Neuron (in vitro differentiated cells): ENCODE measurements at regions not wholly inside any gene's neighbourhood (a gene's known extent, or its start where the extent isn't known, plus 50 kb on each side); places are given as distances from the start of the nearest gene placed in this dataset.
"Not testable (repeated sequence)": the region's sequence is repeated elsewhere in the genome, so short reads cannot be mapped to it uniquely, and the experiment has no call there.

Source experiments
- H2AFZ ChIP-seq: one replicate; pipeline ENCODE4 v1.6.1; 2013; ENCODE audit warnings: low read depth, mild to moderate bottlenecking, inconsistent platforms, low read length, moderate library complexity
- H3K27me3 ChIP-seq: one replicate; pipeline ENCODE4 v1.6.1; 2013; ENCODE audit warnings: low read length; ENCODE audit not compliant: insufficient read depth
- H3K36me3 ChIP-seq: one replicate; pipeline ENCODE4 v1.6.1; 2013; ENCODE audit warnings: low read length; ENCODE audit not compliant: insufficient read depth
- H3K4me1 ChIP-seq: one replicate; pipeline ENCODE4 v1.6.1; 2013; ENCODE audit warnings: low read length; ENCODE audit not compliant: insufficient read depth
- H3K4me3 ChIP-seq: 2 replicates; pipeline ENCODE4 v1.5.1; 2013; ENCODE audit warnings: mild to moderate bottlenecking, low read length, moderate library complexity
- H3K9me3 ChIP-seq: one replicate; pipeline ENCODE4 v1.6.1; 2013; ENCODE audit warnings: low read length

DNA sequence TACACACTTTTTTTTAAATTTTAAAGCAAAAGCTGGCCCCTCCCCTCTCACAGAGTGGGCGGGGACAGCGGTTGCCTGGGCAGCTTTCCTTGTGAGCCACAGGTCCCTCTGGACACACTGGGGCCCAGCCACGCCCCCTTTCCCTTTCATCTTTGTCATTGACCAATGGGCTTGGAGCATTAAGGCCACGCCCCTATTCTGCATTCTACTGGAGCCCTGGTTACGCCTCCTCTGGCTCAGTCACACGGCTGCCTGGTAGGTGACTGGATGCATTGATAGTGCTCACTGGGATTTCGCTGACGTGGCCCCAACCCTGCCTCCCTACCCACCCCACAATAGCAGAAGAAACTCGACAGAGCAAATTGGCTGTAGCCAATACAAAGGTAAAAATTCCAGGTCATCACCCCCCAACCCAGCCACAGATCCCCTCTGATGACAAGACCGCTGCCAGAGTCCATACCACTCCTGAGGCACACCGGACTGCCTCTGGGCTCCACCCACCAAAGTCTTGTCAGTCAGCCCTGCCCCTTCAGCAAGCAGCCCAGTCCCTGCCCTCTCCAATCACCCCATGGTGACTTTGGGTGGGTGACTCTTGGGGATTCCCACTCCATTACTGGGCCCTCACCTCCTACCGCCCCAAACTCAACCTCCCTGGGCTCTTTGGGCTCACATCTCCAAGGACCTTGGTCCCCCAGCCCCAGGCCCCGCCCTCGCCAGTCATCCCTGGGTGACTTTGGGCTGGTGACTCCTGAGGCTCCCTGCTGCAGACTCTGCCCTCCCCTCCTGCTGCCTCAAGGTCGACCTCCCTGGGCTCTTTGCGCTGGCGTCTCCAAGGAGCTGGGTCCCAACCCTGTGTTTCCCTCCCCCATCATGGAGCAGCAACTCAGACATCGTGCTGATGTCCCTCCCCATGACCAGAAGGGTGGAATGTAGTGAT is 112.2 kb upstream of the FAN1 start:
- no peak overlapping the region for H2AFZ ChIP-seq
- H3K27me3 ChIP-seq = no peaks in the 10 kb centered on the region
- no peaks in the 10 kb centered on the region for H3K4me1 ChIP-seq
- H3K9me3 ChIP-seq = no peaks in the 10 kb centered on the region
- H3K4me3 ChIP-seq = no peak overlapping the region
- no peaks in the 10 kb centered on the region for H3K36me3 ChIP-seq

DNA sequence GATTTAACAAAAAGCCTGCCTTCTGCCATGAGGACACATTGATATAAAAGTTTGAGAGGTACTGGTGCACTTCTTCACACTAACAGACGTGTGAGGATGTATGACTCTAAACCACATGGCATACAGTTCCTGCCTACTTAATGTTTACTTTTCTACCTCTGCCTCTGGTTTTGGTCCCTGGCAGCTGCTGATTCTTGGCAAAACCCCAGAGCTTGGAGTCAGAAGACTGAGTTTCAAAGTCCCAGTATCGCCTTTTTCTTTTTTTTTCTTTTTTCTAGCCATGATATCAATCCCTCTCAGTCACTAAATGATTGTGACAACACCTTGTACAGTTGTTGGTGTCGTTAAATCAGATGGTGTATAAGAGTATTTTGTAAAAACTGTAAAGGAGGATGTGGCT is 110.9 kb upstream of the FAN1 start:
- not testable (repeated sequence) for H2AFZ ChIP-seq, H3K9me3 ChIP-seq

DNA sequence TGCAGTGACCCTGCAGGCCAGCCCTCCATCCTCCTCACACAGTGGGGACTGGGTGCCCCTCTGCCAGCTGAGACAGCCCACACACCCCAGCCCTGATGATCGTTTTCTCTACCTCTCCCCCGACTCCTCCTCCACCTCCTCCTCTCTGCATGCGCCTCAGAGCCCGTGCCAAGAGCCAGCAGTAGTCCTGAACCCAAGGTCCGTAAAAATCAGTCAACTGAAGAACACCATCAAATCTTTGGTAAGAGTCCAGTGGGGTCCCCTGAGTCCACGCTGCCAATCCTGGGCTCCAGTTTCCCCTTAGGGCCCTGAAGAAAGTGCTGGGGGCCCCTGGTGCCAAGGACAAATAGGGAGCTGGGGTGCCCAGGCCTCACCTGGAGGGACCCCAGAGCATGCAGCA is 109.3 kb upstream of the FAN1 start:
- no peaks in the 10 kb centered on the region for H3K36me3 ChIP-seq
- H3K27me3 ChIP-seq = no peaks in the 10 kb centered on the region
- H3K9me3 ChIP-seq = no peaks in the 10 kb centered on the region
- H3K4me1 ChIP-seq = no peaks in the 10 kb centered on the region
- no peak overlapping the region for H3K4me3 ChIP-seq
- no peak overlapping the region for H2AFZ ChIP-seq

More for the DNA sequence above, 110.9 kb upstream of the FAN1 start:
- not testable (repeated sequence) for H3K36me3 ChIP-seq, H3K4me1 ChIP-seq, H3K27me3 ChIP-seq, H3K4me3 ChIP-seq

DNA sequence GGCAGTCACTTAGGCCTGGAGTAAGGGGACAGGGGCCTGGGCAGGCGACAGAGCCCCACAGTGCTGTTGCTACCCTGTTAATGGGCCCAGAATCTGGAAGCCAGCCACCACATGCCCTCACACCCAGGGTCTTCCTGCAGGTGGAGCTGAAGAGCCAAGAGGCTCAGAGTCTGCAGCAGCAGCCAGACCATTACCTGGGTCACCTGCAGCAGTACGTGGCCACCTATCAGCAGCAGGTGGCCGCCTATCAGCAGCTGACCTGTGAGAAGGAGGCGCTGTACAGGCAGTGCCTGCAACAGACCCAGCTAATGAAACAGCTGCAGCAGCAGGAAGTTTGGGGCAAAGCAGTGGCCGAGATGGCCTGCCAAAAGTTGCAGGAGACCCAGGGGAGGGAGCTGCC is 104.2 kb upstream of the FAN1 start:
- H3K9me3 ChIP-seq, H3K4me3 ChIP-seq, H3K27me3 ChIP-seq, H2AFZ ChIP-seq, H3K36me3 ChIP-seq, H3K4me1 ChIP-seq: not testable (repeated sequence)

DNA sequence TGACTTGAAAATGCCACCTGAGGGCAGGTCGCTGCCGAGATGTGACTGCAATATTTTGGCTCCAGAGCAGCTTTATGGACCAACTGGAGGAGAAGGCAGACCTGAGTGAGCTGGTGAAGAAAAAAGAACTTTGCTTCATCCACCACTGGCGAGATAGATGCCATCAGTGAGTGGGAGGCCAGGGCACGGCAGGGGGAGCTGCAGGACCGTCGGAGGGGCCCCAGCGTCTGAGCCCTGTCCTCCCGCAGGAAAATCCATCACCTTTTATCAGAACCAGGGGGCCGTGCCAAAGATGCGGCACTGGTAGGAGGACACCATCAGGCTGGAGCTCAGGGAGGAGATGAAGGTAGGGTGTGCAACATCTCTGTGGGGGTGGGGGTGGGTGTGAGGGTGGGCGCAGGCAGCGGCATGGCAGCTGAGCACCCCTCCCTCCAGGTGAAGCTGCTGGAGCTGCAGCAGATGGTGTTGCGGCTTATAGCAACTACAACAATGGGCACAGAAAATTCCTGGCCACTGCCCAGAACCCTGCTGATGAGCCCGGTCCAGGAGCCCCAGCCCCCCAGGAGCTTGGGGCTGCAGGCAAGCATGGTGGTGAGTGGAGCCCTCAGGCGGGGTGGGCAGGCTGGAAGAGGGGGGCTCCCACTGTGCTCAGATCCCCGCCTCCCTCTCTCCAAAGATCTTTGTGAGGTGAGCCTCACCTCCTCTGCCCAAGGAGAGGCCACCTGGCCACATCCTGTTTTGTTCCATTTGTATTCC is 102.4 kb upstream of the FAN1 start:
- not testable (repeated sequence) for H3K4me1 ChIP-seq, H3K27me3 ChIP-seq, H3K4me3 ChIP-seq, H3K9me3 ChIP-seq, H3K36me3 ChIP-seq, H2AFZ ChIP-seq

DNA sequence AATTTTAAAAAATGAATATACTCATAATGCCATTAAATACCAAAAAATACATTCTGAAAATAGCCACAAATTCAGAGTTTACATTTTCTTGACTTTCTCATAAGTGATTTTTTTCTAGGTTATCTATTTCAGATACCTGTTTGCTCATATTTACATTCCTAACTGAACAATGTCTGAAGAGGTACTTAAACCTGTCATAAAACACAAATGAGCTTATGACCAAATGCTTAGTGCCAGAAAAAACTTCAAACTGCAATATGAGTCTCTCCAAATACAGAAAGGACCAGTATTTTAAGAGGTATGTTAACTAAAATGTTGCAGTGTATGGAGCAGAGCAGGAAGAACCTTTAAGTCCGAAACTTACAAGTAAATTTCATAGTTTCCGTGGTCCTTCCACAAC is 101.7 kb upstream of the FAN1 start:
- not testable (repeated sequence) for H3K27me3 ChIP-seq, H3K4me1 ChIP-seq

DNA sequence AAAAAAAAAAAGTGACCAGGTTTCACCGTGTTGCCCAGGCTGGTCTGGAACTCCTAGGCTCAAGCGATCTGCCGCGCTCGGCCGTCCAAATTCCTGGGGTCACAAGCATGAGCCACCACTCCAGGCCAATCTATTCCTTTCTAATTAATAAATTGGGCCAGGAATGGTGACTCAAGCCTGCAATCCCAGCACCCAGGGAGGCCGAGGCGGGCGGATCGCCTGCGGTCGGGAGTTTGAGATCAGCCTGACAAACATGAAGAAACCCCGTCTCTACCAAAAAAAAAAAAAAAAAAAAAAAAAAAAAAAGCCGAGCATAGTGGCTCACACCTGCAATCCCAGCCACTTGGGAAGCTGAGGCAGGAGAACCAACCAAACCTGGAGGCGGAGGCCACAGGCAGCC is 100.0 kb upstream of the FAN1 start:
- not testable (repeated sequence) for H3K36me3 ChIP-seq, H3K4me1 ChIP-seq, H2AFZ ChIP-seq, H3K9me3 ChIP-seq, H3K4me3 ChIP-seq, H3K27me3 ChIP-seq

More for the DNA sequence above, 101.7 kb upstream of the FAN1 start:
- not testable (repeated sequence) for H3K36me3 ChIP-seq, H3K4me3 ChIP-seq, H2AFZ ChIP-seq, H3K9me3 ChIP-seq

DNA sequence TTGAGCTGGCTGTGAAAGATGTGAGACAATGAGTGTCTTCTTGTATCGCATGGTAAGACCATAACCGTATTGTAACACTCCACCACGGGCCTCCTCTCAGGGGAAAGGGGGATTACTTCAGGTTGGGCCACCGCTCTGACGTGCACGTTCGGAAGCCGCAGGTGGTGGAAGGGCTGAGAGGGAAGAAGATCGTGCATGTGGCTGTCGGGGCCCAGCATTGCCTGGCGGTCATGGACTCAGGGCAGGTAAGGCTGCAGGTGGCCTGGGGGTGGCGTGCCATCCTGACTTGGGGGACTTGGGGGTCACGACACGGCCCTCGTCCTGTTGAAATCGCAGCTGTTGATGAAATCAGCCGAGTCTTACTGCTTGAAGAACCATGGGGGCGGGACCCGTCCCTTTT is 87.3 kb upstream of the FAN1 start:
- Histone ChIP-seq H3K4me3 (no peak overlapping the region), H3K27me3 (no peaks in the 10 kb centered on the region), H3K36me3 (no peaks in the 10 kb centered on the region), H3K4me1 (no peaks in the 10 kb centered on the region), H2AFZ (no peak overlapping the region), H3K9me3 (no peaks in the 10 kb centered on the region)

DNA sequence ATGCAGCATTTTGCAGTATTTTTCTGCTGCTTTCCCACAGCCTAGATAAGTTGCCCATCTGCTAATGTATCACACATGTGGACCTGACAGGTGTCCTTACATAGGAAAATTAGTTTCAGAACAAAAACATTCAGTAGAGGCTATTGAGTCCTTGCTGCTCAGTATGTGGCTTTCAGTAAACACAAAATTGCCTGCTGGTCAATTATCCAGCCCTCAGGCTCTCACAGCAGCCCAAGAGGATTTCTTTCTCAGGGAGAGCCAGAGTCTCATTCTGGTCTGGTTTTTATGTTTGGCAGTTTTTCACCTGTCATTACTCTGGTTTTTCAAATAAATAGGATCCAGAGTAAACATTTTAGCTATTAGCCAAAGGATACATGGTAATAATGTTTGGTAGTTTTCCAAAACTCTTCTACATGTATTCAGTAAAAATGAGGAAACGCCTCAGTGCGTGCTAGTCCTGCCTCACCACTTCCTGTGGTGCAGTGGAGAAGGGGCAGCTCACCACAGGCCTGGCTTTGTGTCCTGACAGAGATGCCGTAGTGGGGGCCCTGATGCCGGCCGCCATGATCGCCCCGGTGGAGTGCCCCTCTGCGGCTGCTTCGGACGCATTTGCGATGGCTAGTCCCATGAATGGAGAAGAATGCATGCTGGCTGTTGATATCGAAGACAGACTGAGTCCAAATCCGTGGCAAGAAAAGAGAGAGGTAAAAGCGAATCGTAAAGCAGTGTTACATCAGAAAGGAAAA is 80.5 kb upstream of the FAN1 start:
- not testable (repeated sequence) for H3K27me3 ChIP-seq, H3K36me3 ChIP-seq, H3K4me1 ChIP-seq, H3K9me3 ChIP-seq, H3K4me3 ChIP-seq
- H2AFZ ChIP-seq = peak overlapping the region; percentile 20

DNA sequence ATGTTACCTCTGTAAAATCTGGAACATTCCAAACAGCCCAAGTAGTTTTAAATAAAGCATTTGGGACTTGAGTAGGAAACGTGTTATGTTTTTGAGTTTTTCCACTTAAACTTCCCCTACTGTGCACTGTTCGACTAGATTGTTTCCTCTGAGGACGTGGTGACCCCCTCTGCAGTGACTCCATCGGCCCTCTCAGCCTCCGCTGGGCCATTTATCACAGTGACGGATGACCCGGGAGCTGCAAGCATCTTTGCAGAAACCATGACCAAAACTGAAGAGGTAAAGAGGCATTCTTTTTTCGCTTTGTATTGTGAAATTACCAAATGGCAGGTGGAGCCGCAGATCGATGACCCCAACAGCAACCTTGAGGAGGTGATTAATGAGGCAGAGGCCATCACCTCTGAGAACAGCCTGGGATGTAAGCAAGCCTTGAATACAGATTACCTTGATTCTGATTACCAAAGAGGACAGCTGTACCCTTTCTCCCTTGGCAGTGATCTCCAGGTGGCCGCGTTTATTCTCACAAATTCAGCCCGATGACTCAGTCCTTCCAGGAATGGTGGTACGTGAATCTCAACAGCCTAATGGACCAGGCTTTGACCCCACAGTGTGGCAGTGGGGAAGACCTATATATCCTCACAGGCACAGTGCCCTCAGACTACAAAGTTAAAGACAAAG is 79.1 kb upstream of the FAN1 start:
- H3K9me3 ChIP-seq = no peaks in the 10 kb centered on the region
- H3K4me1 ChIP-seq = no peaks in the 10 kb centered on the region
- no peak overlapping the region for H2AFZ ChIP-seq
- H3K36me3 ChIP-seq = no peaks in the 10 kb centered on the region
- H3K27me3 ChIP-seq = no peaks in the 10 kb centered on the region
- H3K4me3 ChIP-seq = no peak overlapping the region

DNA sequence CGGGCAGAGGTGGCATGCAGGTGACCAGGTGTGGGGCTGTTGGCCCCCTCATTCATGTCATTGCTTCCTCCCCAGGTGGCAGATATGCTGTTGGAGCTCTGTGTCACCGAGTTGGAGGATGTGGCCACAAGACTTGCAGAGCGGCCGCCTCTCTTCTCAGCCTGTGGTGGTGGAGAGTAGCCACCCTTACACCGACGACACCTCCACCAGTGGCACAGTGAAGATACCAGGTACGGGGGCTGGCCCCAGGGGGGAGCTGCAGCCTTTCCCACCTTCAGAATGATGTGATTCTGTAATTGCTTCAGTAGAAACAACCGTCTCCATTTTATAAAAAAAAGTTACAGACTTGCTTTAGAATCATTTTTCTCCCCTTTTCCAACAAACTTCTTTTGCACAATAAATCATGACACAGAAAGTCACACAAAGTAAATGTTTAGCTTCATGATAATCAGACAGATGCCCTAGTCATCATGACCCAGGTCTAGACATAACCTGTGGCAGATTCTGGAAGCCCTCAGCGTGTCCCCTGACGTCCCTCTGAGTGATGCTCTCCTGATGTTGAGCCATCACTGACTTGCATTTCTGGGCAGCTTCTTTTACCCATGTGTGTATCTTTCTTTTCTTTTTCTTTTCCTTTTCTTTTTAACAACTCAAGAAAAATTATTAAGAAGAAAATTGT is 76.0 kb upstream of the FAN1 start:
- Histone ChIP-seq H3K27me3 (no peaks in the 10 kb centered on the region), H3K36me3 (no peaks in the 10 kb centered on the region), H3K9me3 (no peaks in the 10 kb centered on the region), H3K4me1 (no peaks in the 10 kb centered on the region), H2AFZ (no peak overlapping the region), H3K4me3 (no peak overlapping the region)

DNA sequence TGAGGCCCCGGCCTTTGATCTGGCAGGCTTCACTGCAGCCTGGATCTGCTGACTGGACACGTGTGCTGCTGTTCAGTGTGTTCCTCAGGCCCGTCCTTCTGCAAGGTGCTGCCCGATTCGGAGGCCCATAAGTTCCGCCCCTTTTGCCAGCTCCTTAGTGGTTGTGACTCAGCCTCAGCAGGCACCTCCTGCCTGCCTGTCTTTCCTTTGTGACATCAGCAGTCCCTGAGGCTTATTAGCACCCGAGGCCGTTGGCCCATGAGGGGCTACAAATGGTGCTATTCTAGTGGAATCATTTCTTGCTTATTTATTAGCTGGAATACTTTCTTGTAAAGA is 75.4 kb upstream of the FAN1 start:
- H2AFZ ChIP-seq, H3K9me3 ChIP-seq, H3K36me3 ChIP-seq, H3K4me3 ChIP-seq, H3K4me1 ChIP-seq, H3K27me3 ChIP-seq: not testable (repeated sequence)
